Fibroblast of villous mesenchyme (primary cell): ENCODE measurements at regions not wholly inside any gene's neighbourhood (a gene's known extent, or its start where the extent isn't known, plus 50 kb on each side); places are given as distances from the start of the nearest gene placed in this dataset.
"Not testable (repeated sequence)": the region's sequence is repeated elsewhere in the genome, so short reads cannot be mapped to it uniquely, and the experiment has no call there.

Experiments
- DNase-seq: peaks from one replicate; pipeline ENCODE4 v3.0.0-alpha.2; 2010; ENCODE audit warnings: low read depth
- H3K4me3 ChIP-seq: 2 replicates; pipeline ENCODE4 v1.5.1; 2011; ENCODE audit warnings: low read depth, mild to moderate bottlenecking, low read length
- TF ChIP-seq, protein P1 (sequence below): IDR thresholded peaks from 2 replicates; pipeline ENCODE4 v1.5.1; 2012; ENCODE audit warnings: low read depth, mild to moderate bottlenecking, low read length; ENCODE audit not compliant: insufficient read depth

GRCh38 chr3:191135175-191135574 is 63.9 kb upstream of the OSTN start:
- no peak overlapping the region for H3K4me3 ChIP-seq
- TF ChIP-seq, protein P1, sequence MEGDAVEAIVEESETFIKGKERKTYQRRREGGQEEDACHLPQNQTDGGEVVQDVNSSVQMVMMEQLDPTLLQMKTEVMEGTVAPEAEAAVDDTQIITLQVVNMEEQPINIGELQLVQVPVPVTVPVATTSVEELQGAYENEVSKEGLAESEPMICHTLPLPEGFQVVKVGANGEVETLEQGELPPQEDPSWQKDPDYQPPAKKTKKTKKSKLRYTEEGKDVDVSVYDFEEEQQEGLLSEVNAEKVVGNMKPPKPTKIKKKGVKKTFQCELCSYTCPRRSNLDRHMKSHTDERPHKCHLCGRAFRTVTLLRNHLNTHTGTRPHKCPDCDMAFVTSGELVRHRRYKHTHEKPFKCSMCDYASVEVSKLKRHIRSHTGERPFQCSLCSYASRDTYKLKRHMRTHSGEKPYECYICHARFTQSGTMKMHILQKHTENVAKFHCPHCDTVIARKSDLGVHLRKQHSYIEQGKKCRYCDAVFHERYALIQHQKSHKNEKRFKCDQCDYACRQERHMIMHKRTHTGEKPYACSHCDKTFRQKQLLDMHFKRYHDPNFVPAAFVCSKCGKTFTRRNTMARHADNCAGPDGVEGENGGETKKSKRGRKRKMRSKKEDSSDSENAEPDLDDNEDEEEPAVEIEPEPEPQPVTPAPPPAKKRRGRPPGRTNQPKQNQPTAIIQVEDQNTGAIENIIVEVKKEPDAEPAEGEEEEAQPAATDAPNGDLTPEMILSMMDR, result no peak
- no peak for DNase-seq

DNA sequence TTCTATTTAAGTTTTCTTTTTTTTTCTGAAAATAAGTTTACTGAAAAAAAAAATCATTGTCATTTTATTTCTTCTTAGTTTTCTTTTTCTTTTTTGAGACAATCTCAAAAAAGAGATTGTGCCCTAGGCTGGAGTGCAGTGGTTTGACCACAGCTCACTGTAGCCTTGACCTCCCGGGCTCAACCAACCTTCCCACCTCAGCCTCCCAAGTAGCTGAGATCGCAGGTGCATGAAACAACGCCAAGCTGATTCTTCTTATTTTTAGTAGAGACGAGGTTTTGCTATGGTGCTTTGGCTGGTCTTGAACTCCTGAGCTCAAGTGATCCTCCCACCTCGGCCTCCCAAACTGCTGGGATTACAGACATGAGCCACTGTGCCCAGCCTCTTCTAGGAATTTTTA is 65.7 kb upstream of the OSTN start:
- DNase-seq, result no peak
- no peak overlapping the region for H3K4me3 ChIP-seq
- TF ChIP-seq, protein P1, result no peak

GRCh38 chr3:191131305-191131704 is 67.7 kb upstream of the OSTN start:
- no peak overlapping the region for H3K4me3 ChIP-seq
- TF ChIP-seq, protein P1, result no peak
- DNase-seq, result no peak

DNA sequence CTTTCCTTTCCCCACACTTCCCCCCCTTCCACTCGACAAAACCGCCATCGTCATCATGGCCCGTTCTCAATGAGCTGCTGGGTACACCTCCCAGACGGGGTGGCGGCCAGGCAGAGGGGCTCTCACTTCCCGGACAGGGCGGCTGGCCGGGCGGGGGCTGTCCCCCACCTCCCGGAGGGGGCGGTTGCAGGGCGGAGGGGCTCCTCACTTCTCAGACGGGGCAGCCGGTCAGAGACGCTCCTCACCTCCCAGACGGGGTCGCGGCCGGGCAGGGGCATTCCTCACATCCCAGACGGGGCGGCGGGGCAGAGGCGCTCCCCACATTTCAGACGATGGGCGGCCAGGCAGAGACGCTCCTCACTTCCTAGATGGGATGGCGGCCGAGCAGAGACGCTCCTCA is 74.2 kb upstream of the OSTN start:
- H3K4me3 ChIP-seq, DNase-seq: not testable (repeated sequence)

DNA sequence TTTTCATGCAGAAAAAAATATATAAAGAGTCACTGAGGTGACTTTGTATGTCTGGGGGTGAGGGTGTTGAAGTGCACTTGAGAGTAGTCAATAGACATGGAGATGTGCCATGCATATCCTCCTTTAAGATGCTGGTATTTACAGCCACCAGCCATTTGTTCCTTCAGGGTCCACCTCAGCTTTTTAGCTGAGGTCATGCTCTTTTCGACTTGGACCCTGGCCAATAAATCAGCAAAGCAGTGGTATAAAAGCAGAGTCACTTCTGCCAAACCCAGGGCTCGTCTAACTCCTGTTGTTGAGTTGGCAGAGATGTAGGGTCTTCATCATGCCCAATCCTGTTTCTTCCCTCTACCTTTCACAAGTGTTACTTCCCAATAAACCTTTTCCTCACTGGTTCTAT is 75.1 kb upstream of the OSTN start:
- DNase-seq, result no peak
- TF ChIP-seq, protein P1, result no peak
- no peak overlapping the region for H3K4me3 ChIP-seq

DNA sequence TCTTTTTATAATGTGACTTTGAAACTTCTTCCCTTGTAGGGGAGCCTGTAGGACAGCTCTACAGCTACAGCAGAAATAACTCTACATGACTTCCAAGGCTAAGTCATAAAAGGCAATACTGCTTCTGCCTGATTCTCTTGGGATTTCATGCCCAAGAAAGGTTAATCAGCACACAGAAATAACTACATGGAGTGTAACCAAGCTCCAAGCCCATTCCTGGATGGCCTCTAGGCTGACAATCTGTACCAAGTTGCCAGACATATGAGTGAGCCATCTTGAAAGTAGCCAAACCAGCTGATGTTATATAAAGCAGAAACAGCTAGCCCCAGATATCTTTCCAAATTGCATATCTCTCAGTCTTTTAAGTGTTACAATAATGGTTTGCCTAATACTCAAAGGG is 75.8 kb upstream of the OSTN start:
- TF ChIP-seq, protein P1, result no peak
- H3K4me3 ChIP-seq, result no peak overlapping the region
- DNase-seq, result no peak

- no peak overlapping the region for H3K4me3 ChIP-seq
- TF ChIP-seq, protein P1, result no peak
- no peak for DNase-seq
Measured at GRCh38 chr3:191120447-191121298, 78.4 kb upstream of the OSTN start.
